GM21529 (cell line): ENCODE measurements at regions not wholly inside any gene's neighbourhood (a gene's known extent, or its start where the extent isn't known, plus 50 kb on each side); places are given as distances from the start of the nearest gene placed in this dataset.

ENCODE experiments used
- ATAC-seq: cut with Tn5 transposase; IDR thresholded peaks from one replicate; pipeline ENCODE4 v1.9.1; 2021; ENCODE audit not compliant: unreplicated experiment

GRCh38 chr15:85941186-85941855 lies 138.3 kb upstream of the AGBL1 start:
- no peak for ATAC-seq

- no peak for ATAC-seq
Measured at GRCh38 chr15:85942632-85943031, 137.0 kb upstream of the AGBL1 start.

- ATAC-seq, result no peak
Measured at GRCh38 chr15:85943151-85943550, 136.5 kb upstream of the AGBL1 start.

- ATAC-seq, result no peak
Measured at GRCh38 chr15:85943791-85944190, 135.9 kb upstream of the AGBL1 start.

- no peak for ATAC-seq
Measured at GRCh38 chr15:85947021-85947420, 132.7 kb upstream of the AGBL1 start.

GRCh38 chr15:85947936-85948335 lies 131.7 kb upstream of the AGBL1 start:
- no peak for ATAC-seq

GRCh38 chr15:85950101-85950500 lies 129.6 kb upstream of the AGBL1 start:
- peak; percentile 87 for ATAC-seq

- ATAC-seq, result no peak
Measured at GRCh38 chr15:85954586-85954985, 125.1 kb upstream of the AGBL1 start.

- peak; percentile 92 for ATAC-seq
Measured at GRCh38 chr15:85955501-85956391, 123.9 kb upstream of the AGBL1 start.

GRCh38 chr15:85956532-85957275 lies 123.0 kb upstream of the AGBL1 start:
- ATAC-seq, result no peak

- ATAC-seq, result no peak
Measured at GRCh38 chr15:85959611-85960010, 120.1 kb upstream of the AGBL1 start.

GRCh38 chr15:85960381-85960780 lies 119.3 kb upstream of the AGBL1 start:
- ATAC-seq, result no peak

- no peak for ATAC-seq
Measured at GRCh38 chr15:85961821-85962220, 117.8 kb upstream of the AGBL1 start.

GRCh38 chr15:85963262-85963760 lies 116.4 kb upstream of the AGBL1 start:
- no peak for ATAC-seq

GRCh38 chr15:85964471-85964870 lies 115.2 kb upstream of the AGBL1 start:
- no peak for ATAC-seq

- ATAC-seq, result no peak
Measured at GRCh38 chr15:85967553-85967952, 112.1 kb upstream of the AGBL1 start.

GRCh38 chr15:85972805-85973540 lies 106.7 kb upstream of the AGBL1 start:
- ATAC-seq, result no peak

GRCh38 chr15:85973584-85974347 lies 105.9 kb upstream of the AGBL1 start:
- no peak for ATAC-seq

GRCh38 chr15:85974348-85974705 lies 105.3 kb upstream of the AGBL1 start:
- ATAC-seq, result no peak

GRCh38 chr15:85974742-85975141 lies 104.9 kb upstream of the AGBL1 start:
- ATAC-seq, result no peak
